T-helper 1 cell treated with Interleukin-12 subunit alpha and Interleukin-12 subunit beta and Interleukin-4 antibody, amounts not matched to agents 30 μg/mL and 1 μg/mL, for 36 hours (primary cell): ENCODE measurements at regions not wholly inside any gene's neighbourhood (a gene's known extent, or its start where the extent isn't known, plus 50 kb on each side); places are given as distances from the start of the nearest gene placed in this dataset.
"Not testable (repeated sequence)": the region's sequence is repeated elsewhere in the genome, so short reads cannot be mapped to it uniquely, and the experiment has no call there.

ENCODE experiments used
- H3K27ac Mint-ChIP-seq: one replicate; pipeline ENCODE4 v1.8.0; 2021; ENCODE audit warnings: mild to moderate bottlenecking, mixed read lengths
- H3K27me3 Mint-ChIP-seq: one replicate; pipeline ENCODE4 v1.8.0; 2021; ENCODE audit warnings: low read depth, mixed read lengths
- H3K36me3 Mint-ChIP-seq: one replicate; pipeline ENCODE4 v1.8.0; 2021; ENCODE audit warnings: low read depth, mixed read lengths
- H3K4me1 Mint-ChIP-seq: one replicate; pipeline ENCODE4 v1.8.0; 2021; ENCODE audit warnings: low read depth, mixed read lengths
- H3K4me3 Mint-ChIP-seq: one replicate; pipeline ENCODE4 v1.8.0; 2021; ENCODE audit warnings: mild to moderate bottlenecking, moderate library complexity, mixed read lengths
- H3K9me3 Mint-ChIP-seq: one replicate; pipeline ENCODE4 v1.8.0; 2021; ENCODE audit warnings: mixed read lengths

GRCh38 chr13:105878119-105878700, 657.3 kb downstream of the EFNB2 start:
- H3K36me3 Mint-ChIP-seq = no peaks in the 10 kb centered on the region
- H3K27me3 Mint-ChIP-seq = no peaks in the 10 kb centered on the region
- no peaks in the 10 kb centered on the region for H3K4me1 Mint-ChIP-seq
- H3K27ac Mint-ChIP-seq = no peak overlapping the region
- H3K9me3 Mint-ChIP-seq = no peaks in the 10 kb centered on the region
- no peak overlapping the region for H3K4me3 Mint-ChIP-seq

GRCh38 chr13:105874814-105875213, 660.6 kb downstream of the EFNB2 start:
- Mint-ChIP-seq H3K4me3 (no peak overlapping the region), H3K4me1 (no peaks in the 10 kb centered on the region), H3K9me3 (no peaks in the 10 kb centered on the region), H3K27me3 (no peaks in the 10 kb centered on the region), H3K27ac (no peak overlapping the region), H3K36me3 (no peaks in the 10 kb centered on the region)

- no peaks in the 10 kb centered on the region for H3K27me3 Mint-ChIP-seq
- H3K9me3 Mint-ChIP-seq = no peaks in the 10 kb centered on the region
- H3K4me3 Mint-ChIP-seq = no peak overlapping the region
- no peaks in the 10 kb centered on the region for H3K4me1 Mint-ChIP-seq
- H3K27ac Mint-ChIP-seq = no peak overlapping the region
- H3K36me3 Mint-ChIP-seq = no peaks in the 10 kb centered on the region
Observed at GRCh38 chr13:105871768-105872167, 663.7 kb downstream of the EFNB2 start.

- no peaks in the 10 kb centered on the region for H3K27me3 Mint-ChIP-seq
- no peaks in the 10 kb centered on the region for H3K36me3 Mint-ChIP-seq
- H3K4me3 Mint-ChIP-seq = no peak overlapping the region
- H3K9me3 Mint-ChIP-seq = no peaks in the 10 kb centered on the region
- H3K27ac Mint-ChIP-seq = no peak overlapping the region
- H3K4me1 Mint-ChIP-seq = no peaks in the 10 kb centered on the region
Observed at GRCh38 chr13:105871326-105871725, 664.1 kb downstream of the EFNB2 start.

- Mint-ChIP-seq H3K36me3 (no peaks in the 10 kb centered on the region), H3K9me3 (no peaks in the 10 kb centered on the region), H3K27ac (no peak overlapping the region), H3K4me3 (no peak overlapping the region), H3K27me3 (no peaks in the 10 kb centered on the region), H3K4me1 (no peaks in the 10 kb centered on the region)
Observed at GRCh38 chr13:105863300-105863920, 672.1 kb downstream of the EFNB2 start.

- H3K4me1 Mint-ChIP-seq = no peaks in the 10 kb centered on the region
- H3K27ac Mint-ChIP-seq = no peak overlapping the region
- H3K9me3 Mint-ChIP-seq = no peaks in the 10 kb centered on the region
- no peak overlapping the region for H3K4me3 Mint-ChIP-seq
- no peaks in the 10 kb centered on the region for H3K36me3 Mint-ChIP-seq
- no peaks in the 10 kb centered on the region for H3K27me3 Mint-ChIP-seq
Observed at GRCh38 chr13:105848494-105848893, 687.0 kb downstream of the EFNB2 start.

GRCh38 chr13:105847527-105848291, 687.8 kb downstream of the EFNB2 start:
- Mint-ChIP-seq H3K36me3 (no peaks in the 10 kb centered on the region), H3K9me3 (no peaks in the 10 kb centered on the region), H3K4me3 (no peak overlapping the region), H3K27me3 (no peaks in the 10 kb centered on the region), H3K4me1 (no peaks in the 10 kb centered on the region), H3K27ac (no peak overlapping the region)

- Mint-ChIP-seq H3K36me3 (no peaks in the 10 kb centered on the region), H3K4me1 (no peaks in the 10 kb centered on the region), H3K27ac (no peak overlapping the region), H3K4me3 (no peak overlapping the region), H3K27me3 (no peaks in the 10 kb centered on the region), H3K9me3 (no peaks in the 10 kb centered on the region)
Observed at GRCh38 chr13:105846923-105847322, 688.5 kb downstream of the EFNB2 start.

GRCh38 chr13:105841286-105841685, 694.2 kb downstream of the EFNB2 start:
- no peaks in the 10 kb centered on the region for H3K4me1 Mint-ChIP-seq
- H3K36me3 Mint-ChIP-seq = no peaks in the 10 kb centered on the region
- no peak overlapping the region for H3K27ac Mint-ChIP-seq
- H3K9me3 Mint-ChIP-seq = no peaks in the 10 kb centered on the region
- no peaks in the 10 kb centered on the region for H3K27me3 Mint-ChIP-seq
- H3K4me3 Mint-ChIP-seq = no peak overlapping the region

- no peaks in the 10 kb centered on the region for H3K27me3 Mint-ChIP-seq
- no peaks in the 10 kb centered on the region for H3K36me3 Mint-ChIP-seq
- no peak overlapping the region for H3K4me3 Mint-ChIP-seq
- no peaks in the 10 kb centered on the region for H3K9me3 Mint-ChIP-seq
- no peaks in the 10 kb centered on the region for H3K4me1 Mint-ChIP-seq
- no peak overlapping the region for H3K27ac Mint-ChIP-seq
Observed at GRCh38 chr13:105838231-105838630, 697.2 kb downstream of the EFNB2 start.

- H3K36me3 Mint-ChIP-seq, H3K27me3 Mint-ChIP-seq, H3K4me3 Mint-ChIP-seq, H3K27ac Mint-ChIP-seq, H3K9me3 Mint-ChIP-seq, H3K4me1 Mint-ChIP-seq: not testable (repeated sequence)
Observed at GRCh38 chr13:105837295-105837694, 698.2 kb downstream of the EFNB2 start.

- H3K9me3 Mint-ChIP-seq = no peaks in the 10 kb centered on the region
- no peaks in the 10 kb centered on the region for H3K27me3 Mint-ChIP-seq
- H3K4me3 Mint-ChIP-seq = no peak overlapping the region
- H3K27ac Mint-ChIP-seq = no peak overlapping the region
- H3K36me3 Mint-ChIP-seq = no peaks in the 10 kb centered on the region
- no peaks in the 10 kb centered on the region for H3K4me1 Mint-ChIP-seq
Observed at GRCh38 chr13:105830821-105831220, 704.6 kb downstream of the EFNB2 start.

GRCh38 chr13:105827111-105827809, 708.2 kb downstream of the EFNB2 start:
- H3K4me1 Mint-ChIP-seq = no peaks in the 10 kb centered on the region
- no peak overlapping the region for H3K4me3 Mint-ChIP-seq
- H3K9me3 Mint-ChIP-seq = no peaks in the 10 kb centered on the region
- no peak overlapping the region for H3K27ac Mint-ChIP-seq
- H3K36me3 Mint-ChIP-seq = no peaks in the 10 kb centered on the region
- H3K27me3 Mint-ChIP-seq = no peaks in the 10 kb centered on the region

- Mint-ChIP-seq H3K4me3 (no peak overlapping the region), H3K27me3 (no peaks in the 10 kb centered on the region), H3K36me3 (no peaks in the 10 kb centered on the region)
Observed at GRCh38 chr13:105825071-105825470, 710.4 kb downstream of the EFNB2 start.

GRCh38 chr13:105821337-105821736, 714.1 kb downstream of the EFNB2 start:
- Mint-ChIP-seq H3K4me3 (no peak overlapping the region), H3K27me3 (no peaks in the 10 kb centered on the region), H3K27ac (no peak overlapping the region), H3K4me1 (no peaks in the 10 kb centered on the region), H3K36me3 (no peaks in the 10 kb centered on the region), H3K9me3 (no peaks in the 10 kb centered on the region)

More at GRCh38 chr13:105825071-105825470, 710.4 kb downstream of the EFNB2 start:
- H3K4me1 Mint-ChIP-seq = no peaks in the 10 kb centered on the region
- no peaks in the 10 kb centered on the region for H3K9me3 Mint-ChIP-seq
- no peak overlapping the region for H3K27ac Mint-ChIP-seq
